GM19438 (cell line): ENCODE measurements at regions not wholly inside any gene's neighbourhood (a gene's known extent, or its start where the extent isn't known, plus 50 kb on each side); places are given as distances from the start of the nearest gene placed in this dataset.

ENCODE experiments used
- ATAC-seq: cut with Tn5 transposase; IDR thresholded peaks from one replicate; pipeline ENCODE4 v1.9.1; 2021; ENCODE audit warnings: low read depth; ENCODE audit not compliant: unreplicated experiment

DNA sequence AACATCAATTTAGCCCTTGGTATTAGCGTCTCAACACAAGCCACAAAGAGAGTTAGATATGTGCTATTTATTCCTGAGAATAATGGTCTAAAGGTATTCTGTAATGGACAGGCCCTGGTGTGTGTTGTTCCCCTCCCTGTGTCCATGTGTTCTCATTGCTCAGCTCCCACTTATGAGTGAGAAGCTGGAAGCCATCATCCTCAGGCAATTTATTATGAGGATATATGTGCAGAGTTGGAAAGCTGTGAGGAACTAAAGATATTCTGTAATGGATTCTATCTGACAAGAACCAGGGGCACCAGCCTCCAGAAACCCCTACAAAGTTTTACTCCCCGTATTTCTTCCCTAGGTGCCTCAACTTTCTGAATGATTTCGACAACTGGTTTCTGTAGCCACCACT lies 210.8 kb downstream of the GRIN2B start:
- ATAC-seq, result no peak

DNA sequence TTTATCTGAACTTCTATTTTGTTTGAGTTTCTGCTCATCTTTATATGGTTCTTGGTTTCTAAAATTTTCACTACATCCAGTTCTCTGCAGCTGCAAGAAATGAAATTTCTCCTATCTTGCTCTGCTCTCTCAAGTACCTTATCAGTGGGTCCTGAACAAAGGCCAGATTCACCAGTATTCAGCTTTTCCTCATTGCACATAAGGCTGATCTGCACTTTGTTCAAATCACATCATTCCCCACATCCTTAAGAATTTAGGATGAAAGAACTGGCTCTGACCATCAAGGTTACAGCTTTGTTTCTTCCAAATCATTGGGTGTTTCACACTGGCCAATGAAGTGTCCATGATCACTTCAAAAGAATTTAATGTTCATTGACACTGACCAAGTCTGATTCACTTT lies 211.4 kb downstream of the GRIN2B start:
- no peak for ATAC-seq

DNA sequence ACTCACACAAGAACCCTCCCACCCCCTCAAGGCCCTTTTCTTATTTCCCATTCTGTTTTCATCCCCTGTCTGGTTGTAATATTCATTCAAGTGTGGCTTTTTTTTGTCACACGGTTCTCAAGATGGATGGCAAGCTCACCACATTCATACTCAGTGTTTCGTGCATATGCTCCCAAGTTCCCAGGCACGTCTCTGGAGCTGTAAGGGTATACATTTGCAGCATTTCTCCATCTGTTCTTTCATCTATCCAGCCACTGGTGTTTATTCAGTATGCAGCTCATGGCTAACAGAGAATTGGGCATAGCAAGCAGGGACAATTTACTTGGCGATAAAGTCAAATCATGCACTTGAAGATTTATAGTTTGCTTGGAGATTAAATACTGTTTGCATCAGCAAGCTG lies 212.1 kb downstream of the GRIN2B start:
- ATAC-seq, result no peak

DNA sequence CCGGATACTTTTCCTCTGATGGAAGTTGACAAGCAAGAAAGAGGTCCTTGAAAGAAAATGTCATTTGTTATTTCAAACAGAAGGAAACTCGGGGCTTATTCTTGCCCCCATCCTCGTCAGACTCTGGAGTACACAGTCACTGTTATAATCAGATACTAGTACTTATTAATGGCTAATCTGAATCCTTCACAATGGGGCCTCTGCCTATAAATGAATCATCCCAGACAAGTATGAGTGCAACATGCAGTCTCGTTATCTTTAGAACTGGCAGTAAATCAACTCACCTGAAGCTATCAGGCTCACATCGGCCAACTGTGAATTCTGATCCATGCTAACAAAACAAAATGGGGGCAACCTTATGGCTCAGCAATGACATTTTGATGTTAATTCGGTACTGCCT lies 216.7 kb downstream of the GRIN2B start:
- no peak for ATAC-seq

DNA sequence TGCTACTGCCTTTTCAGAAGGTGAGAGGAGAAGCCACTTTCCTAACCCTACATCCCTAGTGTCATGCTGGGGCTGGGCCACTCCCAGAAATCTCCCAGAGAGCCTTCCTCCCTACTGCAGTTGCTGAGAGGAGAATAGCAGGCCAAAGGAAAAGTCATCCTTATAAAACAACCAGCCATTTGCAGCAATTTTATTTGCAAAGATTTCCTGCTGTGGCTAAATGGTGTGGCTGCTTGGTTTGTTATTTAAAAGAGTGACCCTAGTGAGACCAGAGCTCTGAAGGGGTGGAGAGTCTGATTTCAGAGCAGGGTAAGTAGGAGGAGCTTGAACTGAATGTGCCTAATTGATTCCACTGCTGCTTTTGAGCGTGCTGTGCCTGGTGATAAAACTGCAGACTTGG lies 232.0 kb downstream of the GRIN2B start:
- ATAC-seq, result no peak

DNA sequence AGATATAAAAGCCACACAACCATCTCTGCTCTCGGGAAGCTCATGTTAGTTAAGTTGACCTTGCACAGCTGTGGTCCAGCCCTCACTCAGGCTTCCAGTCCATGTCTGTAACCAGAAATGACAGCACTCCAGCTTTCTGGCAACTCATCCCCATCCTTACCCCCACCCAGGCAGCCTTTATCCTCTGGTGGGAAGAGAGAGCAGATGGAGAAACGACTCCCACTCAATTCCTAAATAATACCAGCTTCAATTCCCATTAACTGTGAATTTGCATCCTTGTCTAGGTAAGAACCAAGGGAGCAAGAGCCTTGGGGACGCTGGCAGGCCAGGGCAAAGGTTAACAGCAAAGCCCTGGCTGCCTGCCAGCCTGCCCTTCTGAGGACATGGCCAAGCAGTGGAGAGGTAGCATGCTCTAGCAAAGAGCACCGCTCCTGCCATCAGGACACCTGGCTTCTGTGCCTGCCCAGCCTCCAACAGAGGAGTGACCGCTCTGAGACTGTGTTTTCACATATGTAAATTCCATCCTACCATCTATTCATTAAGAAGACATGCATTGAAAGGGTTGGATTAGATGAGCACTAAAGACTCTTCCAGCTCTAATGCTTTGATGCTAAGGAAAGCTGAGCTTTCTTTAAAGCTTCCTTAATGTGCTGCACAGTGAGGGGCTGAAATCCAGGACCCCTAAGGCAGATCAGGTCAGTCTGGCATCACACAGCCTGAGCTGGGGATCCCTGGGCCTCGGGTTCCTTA lies 236.1 kb downstream of the GRIN2B start:
- no peak for ATAC-seq

DNA sequence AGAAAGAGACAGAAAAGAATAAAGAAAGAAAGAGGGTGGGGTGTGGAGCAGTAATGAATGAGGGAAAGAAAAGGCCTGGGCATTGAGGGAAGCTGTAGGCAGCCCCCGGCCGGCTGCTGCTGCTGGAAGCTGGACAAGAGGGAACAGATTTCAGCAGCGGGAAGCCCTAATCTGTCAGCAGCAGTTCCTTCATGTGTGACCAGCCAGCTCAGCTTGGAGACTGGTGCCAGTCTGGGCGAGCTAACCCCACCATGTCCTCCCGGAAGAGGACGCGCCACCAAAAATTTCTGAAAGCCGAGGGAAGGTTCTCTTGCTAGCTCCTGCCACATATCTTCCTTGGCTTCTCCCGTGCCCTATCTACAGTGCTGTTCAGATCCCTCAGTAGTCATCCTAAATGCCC lies 236.8 kb downstream of the GRIN2B start:
- no peak for ATAC-seq

DNA sequence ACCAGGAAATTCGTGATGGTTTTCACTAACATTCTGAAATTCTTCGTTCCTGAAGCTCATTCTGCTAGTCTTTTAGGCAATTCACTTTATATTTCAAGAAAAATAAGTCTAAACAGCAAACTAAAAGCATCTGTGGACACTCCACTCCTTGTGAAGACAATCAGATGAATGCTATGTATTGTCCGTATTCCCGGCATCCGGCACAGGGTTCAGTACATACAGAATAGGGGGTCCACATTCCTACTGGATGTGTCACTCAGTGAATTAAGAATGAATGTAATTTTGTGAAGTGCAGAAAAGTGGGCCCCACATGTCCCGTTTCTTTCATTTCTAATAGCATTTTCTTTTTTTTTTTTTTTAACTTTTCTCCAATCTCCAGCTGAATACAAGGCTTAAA lies 241.3 kb downstream of the GRIN2B start:
- no peak for ATAC-seq

DNA sequence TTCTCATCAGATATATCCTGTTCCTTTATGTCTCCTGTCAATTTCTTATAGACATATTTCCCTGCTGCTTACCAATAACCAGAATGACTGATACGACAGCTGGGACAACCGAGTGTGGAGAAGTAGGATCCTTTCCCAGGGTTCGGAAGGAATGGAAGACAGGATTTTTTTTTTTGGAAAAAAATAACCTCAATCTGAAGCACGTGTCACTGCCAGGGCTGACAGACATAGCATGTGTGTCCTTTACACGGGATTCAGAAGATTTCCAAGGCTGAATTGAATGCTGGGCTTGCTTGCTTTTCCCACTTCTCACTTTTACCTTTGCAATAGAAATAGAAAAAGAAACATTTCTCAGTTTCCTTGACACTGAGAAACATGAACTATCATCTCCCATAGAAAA lies 245.7 kb downstream of the GRIN2B start:
- ATAC-seq, result no peak

DNA sequence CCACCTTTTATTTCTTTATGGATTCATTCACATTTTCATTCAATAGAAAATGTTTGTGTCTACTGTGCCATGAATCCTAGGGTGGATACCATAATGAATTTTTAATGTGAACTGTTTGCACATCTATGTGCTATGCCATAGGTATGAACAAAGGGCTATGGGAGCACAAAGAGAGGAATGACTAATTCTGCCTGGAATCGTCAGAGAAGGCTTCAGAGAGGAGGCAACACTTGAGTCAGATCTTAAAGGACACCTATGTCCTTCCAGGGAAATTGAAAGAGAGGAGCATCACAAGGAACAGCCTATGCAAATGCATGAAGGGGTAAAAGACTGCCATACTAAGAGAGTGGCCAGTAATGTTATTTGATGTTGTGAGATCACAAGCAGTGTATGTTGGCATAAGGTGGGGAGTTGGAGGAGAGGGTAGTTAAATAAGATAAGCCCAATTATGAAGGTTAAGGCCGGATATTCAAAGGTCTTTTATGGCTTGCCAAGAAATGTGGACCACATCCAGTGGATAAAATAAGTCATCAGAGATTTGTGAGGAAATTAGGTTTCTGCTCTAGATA lies 246.7 kb downstream of the GRIN2B start:
- ATAC-seq, result no peak

DNA sequence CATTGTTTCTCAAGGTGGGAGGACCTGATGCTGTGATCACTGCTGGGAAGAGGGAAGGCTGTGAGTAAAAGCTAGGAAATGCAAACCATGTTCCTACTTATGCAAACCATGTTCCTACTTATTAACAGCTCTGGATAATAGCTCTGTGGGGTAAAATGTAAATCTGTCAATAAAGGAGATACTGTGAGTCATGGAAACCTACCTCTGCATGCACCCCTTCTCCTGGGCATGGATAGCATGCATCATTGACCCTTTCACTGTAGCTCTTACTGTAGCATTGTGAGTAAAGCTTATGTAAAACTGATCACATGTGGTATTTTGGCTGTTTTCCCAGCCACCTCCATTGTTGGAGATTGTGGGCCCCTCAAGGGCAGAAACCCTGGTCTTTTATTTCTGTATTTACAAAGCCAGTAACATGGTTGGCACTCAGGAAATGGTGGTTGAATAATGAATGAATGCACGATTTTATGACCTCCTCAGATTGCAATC lies 253.7 kb downstream of the GRIN2B start:
- ATAC-seq, result no peak

DNA sequence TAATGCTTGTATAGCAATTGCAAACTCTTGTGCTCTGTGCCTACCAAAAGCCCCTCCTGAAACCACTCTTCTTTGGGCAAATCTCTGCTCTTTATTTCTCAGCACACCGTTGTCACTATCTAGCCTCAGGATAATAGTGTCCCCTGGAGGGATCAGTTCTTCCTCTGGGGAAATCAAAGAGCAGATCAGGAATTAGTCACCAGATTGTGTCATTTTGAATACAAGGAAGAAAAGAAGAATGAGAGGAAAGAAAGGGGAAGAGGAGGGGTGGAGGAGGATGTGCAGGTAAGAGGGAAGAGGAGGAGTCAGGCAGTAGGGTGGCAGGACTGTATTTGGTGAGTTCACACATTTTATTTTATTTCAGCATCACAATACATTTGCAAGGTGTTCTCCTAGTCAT lies 256.4 kb downstream of the GRIN2B start:
- no peak for ATAC-seq

DNA sequence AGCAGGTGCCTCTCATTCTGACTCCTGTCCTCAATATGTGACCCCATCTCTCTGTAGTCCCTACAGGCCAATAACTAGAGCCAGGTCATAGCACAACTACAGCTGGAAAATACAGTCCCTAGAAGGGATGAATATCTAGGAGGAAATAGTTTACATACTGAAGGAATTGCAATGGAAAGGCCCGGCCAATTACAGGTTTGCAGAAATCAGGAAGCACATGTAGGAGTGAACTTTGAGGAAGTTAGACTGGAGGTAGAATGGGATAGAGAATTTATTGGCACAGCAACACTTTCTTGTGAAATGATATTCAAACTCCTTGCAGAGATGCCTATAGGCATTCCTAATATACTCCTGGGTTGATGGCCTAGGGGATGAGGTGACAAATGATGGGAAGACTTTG lies 257.3 kb downstream of the GRIN2B start:
- no peak for ATAC-seq

DNA sequence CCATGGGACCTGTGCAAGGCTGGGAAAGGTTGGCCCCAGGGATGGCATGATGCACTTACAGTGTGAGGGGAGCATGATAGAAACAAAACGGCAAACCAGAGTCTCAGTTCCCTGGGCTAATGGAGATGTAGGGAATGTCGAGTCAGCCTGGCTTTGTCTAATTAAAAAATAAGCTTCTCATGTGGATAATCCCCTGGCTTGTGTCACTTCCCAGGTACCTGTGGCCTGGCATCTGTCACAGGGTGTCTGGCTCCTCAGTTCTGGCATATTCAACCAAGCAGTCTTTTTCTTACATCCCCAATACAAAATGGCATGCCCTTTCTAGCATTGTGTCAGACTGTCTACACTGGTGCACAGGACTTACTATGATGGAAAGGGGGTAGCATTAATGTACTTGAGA lies 261.4 kb downstream of the GRIN2B start:
- ATAC-seq, result no peak

DNA sequence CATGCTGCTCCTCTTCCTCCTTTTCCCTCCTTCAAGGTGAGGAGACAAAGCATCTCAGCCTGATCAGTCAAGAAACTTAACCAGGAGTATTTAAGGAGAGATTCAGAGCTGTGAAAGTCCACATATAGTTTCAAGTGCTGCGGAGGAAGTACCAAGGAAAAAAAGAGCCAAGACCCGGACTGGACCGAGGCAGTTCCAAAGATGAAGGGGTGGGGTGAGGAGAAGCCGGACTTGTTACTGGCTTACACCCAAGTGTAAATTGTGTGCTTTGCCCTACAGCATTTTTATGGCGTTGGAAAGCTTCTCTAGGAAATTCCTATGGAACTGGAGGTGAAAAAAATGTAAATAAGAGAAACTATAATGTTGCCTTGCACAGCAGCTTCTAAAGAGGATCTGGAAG lies 263.1 kb downstream of the GRIN2B start:
- ATAC-seq, result no peak

DNA sequence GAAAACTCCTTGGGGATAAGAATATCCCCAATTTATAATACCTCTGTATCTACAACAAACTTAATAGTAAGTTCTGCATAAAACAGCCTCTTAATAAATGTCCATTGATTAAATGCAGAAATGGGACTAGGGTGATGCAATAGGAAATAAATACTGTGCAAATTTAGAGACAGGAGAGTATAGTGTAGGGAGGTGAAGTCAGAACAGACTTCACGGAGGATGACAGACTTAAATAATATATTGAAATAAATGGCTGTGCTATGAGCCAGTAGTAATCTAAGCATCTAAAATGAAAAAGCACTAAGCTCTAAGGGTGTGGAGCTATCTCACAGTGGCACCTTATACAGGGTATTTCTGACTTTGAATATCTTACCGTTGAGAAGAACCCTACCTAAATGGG lies 265.3 kb downstream of the GRIN2B start:
- ATAC-seq, result no peak

DNA sequence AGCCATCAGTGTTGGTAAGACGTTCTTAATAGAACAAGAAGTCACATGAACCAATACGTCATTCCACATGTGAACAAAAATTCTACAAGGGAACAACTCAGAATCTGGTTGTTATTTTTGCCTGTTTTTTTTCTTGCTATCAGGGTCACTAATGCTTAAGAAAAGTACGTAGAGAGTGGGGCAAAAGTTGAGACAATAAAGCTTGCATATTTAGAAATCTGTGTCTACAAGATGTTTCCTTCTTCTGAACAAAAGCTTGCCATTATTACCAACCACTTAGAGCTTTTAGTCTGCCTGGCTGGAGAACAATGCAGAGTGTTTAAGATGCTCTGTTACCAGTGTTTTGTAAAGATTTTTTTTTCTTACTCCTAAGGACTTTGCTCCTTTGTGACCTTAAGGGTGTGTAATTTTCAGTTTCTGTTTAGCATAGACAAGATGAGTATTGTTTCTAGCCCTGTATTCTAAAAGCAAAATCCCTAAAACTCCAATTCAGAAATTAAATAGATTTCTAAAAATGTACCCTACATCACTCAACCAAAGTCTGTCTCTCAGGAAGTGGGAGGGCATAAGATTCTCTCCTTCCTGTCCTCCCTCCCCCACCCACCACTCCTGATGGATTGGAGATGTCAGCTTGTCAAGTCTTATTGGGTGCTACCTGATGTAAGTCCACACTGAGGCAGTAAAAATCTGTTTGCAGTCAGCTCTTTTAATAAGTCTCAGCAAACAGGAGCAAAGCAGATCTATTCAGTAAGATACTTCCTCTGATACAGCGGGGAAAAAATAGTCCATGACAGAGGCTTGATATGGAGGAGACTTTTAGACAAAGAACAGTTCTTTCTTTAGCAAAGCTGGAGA lies 267.6 kb downstream of the GRIN2B start:
- no peak for ATAC-seq

DNA sequence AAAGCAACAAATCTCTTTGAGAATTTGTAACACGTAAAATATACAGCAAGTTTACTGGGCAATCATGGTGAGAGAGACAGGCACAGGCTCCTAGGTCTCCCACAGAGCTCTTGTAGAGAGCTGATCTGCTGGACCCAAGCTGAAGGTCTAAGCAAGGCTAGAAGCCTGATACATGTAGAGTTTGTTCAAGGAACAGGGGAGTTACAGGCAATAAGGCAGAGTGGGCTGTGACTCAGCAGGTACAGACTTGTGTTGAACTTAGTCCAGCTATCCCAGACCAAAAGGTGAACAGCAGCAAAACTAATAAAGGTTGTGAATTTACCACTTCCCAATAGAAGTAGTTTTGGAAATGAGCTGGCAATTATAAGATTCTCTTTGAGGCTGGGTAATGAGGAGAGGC lies 273.6 kb downstream of the GRIN2B start:
- ATAC-seq, result no peak

DNA sequence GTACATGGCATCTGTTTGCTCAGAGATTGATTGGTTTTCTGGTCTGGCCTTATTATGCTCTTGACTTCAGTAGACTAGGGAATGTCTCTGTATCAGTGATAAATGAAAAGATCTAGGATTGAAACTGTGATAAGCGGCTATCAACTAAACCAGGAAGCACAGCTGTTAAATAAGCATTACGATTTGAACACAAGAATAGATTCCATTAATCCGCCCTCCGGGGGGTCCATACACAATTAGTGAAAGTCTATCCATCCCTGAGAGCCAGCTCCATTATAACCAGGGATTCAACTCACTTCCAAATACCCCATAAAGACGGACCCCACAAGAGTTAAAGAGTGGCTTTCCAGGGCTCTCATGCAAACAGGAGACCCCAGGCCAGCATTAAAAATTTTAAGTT lies 279.0 kb downstream of the GRIN2B start:
- ATAC-seq, result no peak

DNA sequence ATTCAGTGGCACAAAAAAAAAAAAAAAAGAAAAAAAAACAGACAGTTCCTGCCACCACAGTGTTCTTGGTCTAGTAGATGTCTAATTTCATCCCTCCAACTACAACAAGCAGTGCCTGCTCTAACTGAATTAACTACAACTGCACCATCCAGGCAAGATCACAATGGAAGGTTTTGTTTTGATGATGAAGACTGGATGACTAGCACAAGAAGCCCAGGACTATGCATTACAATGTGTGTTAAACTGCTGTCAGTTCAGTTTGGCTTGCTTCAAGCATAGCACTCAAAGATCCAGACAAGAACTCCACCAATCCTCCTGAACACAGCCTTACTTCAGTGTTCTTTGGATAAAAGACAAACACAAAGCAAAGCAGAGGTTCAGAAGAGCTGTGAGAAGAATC lies 279.9 kb downstream of the GRIN2B start:
- no peak for ATAC-seq

DNA sequence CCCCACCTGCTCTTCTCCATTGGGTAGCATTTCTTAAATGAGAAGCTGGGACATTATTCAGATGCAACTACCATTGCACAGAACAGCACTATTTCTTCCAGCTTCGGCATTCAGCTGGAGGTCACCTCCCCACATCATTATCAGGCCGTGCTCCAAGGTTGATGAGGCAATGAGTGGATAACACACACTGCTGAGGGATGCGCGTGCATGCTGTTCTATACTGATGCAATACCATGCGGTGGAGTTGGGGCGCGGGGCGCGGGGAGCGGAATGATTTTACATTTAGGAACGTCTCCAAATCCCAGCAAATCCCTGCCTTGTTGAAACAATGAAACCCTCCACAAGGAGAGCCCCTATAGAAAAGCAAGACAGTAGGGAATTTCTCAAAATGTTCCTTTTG lies 283.4 kb downstream of the GRIN2B start:
- ATAC-seq, result no peak

DNA sequence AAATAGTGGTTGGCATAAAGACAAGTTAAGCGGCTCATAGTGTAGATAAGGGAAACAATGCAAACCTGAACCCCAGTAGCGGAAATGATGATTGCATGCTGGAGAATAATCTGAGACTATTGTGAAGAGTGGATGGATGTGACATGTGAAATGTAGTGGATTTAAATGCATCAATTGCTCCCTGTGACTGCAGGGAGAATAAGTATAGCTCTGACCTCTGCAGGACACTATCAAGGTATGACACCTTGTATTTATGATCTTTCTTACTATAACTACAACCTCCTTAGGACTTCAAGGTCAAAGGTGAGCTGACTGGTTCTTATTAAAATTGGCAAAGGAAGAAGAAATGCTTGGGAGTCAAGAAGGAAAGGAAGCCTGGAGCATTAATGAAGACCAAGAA lies 285.6 kb downstream of the GRIN2B start:
- ATAC-seq, result no peak
